GM23338 (cell line): ENCODE measurements at regions not wholly inside any gene's neighbourhood (a gene's known extent, or its start where the extent isn't known, plus 50 kb on each side); places are given as distances from the start of the nearest gene placed in this dataset.

Source experiments
- ATAC-seq: fragments of 200-7000 bp; cut with Tn5 transposase; 3 replicates; pipeline ENCODE4 v1.9.1; 2020
- DNase-seq: peaks from one replicate; pipeline ENCODE4 v3.0.0-alpha.2; 2015; ENCODE audit warnings: low spot score
- H2AFZ ChIP-seq: fragments of 200-600 bp; sonication (generic); 2 replicates; pipeline ENCODE4 v1.8.0; 2016; ENCODE audit warnings: antibody characterized with exemption, mild to moderate bottlenecking, moderate library complexity
- H3F3A ChIP-seq: fragments of 200-600 bp; sonication (generic); replicated peaks from 2 replicates; pipeline ENCODE4 v1.8.0; 2017; ENCODE audit warnings: antibody characterized with exemption, mixed run types, low read depth
- H3K27ac ChIP-seq: fragments of 200-600 bp; sonication (generic); 2 replicates; pipeline ENCODE4 v1.6.1; 2016; ENCODE audit warnings: low read depth
- H3K27me3 ChIP-seq: fragments of 200-600 bp; sonication (generic); 2 replicates; pipeline ENCODE4 v1.8.0; 2016; ENCODE audit warnings: mild to moderate bottlenecking, mixed run types, moderate library complexity; ENCODE audit not compliant: insufficient read depth
- H3K36me3 ChIP-seq: fragments of 200-600 bp; sonication (generic); 2 replicates; pipeline ENCODE4 v1.8.0; 2016; ENCODE audit warnings: mild to moderate bottlenecking; ENCODE audit not compliant: insufficient read depth
- H3K4me1 ChIP-seq: fragments of 200-600 bp; sonication (generic); 2 replicates; pipeline ENCODE4 v1.8.0; 2016; ENCODE audit warnings: mild to moderate bottlenecking, moderate library complexity; ENCODE audit not compliant: insufficient read depth
- H3K4me2 ChIP-seq: fragments of 200-600 bp; sonication (generic); 2 replicates; pipeline ENCODE4 v1.7.1; 2017; ENCODE audit warnings: mixed run types
- H3K4me3 ChIP-seq: fragments of 200-600 bp; sonication (generic); 2 replicates; pipeline ENCODE4 v1.6.1; 2016; ENCODE audit warnings: mixed run types
- H3K79me2 ChIP-seq: fragments of 200-600 bp; sonication (generic); replicated peaks from 2 replicates; pipeline ENCODE4 v1.8.0; 2017; ENCODE audit warnings: mild to moderate bottlenecking; ENCODE audit not compliant: insufficient read depth
- H3K9me2 ChIP-seq: fragments of 200-600 bp; sonication (generic); 2 replicates; pipeline ENCODE4 v1.8.0; 2017; ENCODE audit not compliant: insufficient read depth
- H4K20me1 ChIP-seq: fragments of 200-600 bp; sonication (generic); replicated peaks from 2 replicates; pipeline ENCODE4 v1.8.0; 2017; ENCODE audit warnings: mild to moderate bottlenecking; ENCODE audit not compliant: insufficient read depth
- H3K27ac Mint-ChIP-seq: 2 replicates; pipeline ENCODE4 v1.8.0; 2020; ENCODE audit warnings: inconsistent platforms, mild to moderate bottlenecking, moderate library complexity, mixed read lengths
- H3K27me3 Mint-ChIP-seq: 3 replicates; pipeline ENCODE4 v1.8.0; 2022; ENCODE audit warnings: low read depth, mild to moderate bottlenecking, moderate library complexity, mixed read lengths, inconsistent platforms; ENCODE audit not compliant: insufficient read depth, poor library complexity
- H3K36me3 Mint-ChIP-seq: 3 replicates; pipeline ENCODE4 v1.8.0; 2021; ENCODE audit warnings: low read depth, mild to moderate bottlenecking, inconsistent platforms, moderate library complexity, mixed read lengths
- H3K4me1 Mint-ChIP-seq: 3 replicates; pipeline ENCODE4 v1.8.0; 2020; ENCODE audit warnings: mild to moderate bottlenecking, inconsistent platforms, mixed read lengths
- H3K4me3 Mint-ChIP-seq: 3 replicates; pipeline ENCODE4 v1.8.0; 2021; ENCODE audit warnings: moderate library complexity, mild to moderate bottlenecking, inconsistent platforms, mixed read lengths
- H3K9me3 Mint-ChIP-seq: 3 replicates; pipeline ENCODE4 v1.8.0; 2020; ENCODE audit warnings: moderate library complexity, mild to moderate bottlenecking, inconsistent platforms, mixed read lengths
- CREB1 ChIP-seq: fragments of 250-450 bp; sonication (Bioruptor Pico); IDR thresholded peaks from 2 replicates; pipeline ENCODE4 v1.5.0; 2020; ENCODE audit warnings: low read depth, mild to moderate bottlenecking, moderate library complexity
- ETS1 ChIP-seq: IDR thresholded peaks from 2 replicates; pipeline ENCODE4 v1.6.1; 2016; ENCODE audit warnings: antibody characterized with exemption
- EZH2 ChIP-seq: fragments of 200-600 bp; sonication (generic); IDR thresholded peaks from one replicate; pipeline ENCODE4 v1.8.0; 2017; ENCODE audit warnings: antibody characterized with exemption, mild to moderate bottlenecking, low read depth; ENCODE audit not compliant: unreplicated experiment
- EZH2phosphoT487 ChIP-seq: fragments of 200-600 bp; sonication (generic); IDR thresholded peaks from one replicate; pipeline ENCODE4 v1.8.1; 2018; ENCODE audit warnings: antibody characterized with exemption; ENCODE audit not compliant: unreplicated experiment
- JUNB ChIP-seq: IDR thresholded peaks from one replicate; pipeline ENCODE4 v1.6.1; 2016; ENCODE audit warnings: antibody characterized with exemption; ENCODE audit not compliant: unreplicated experiment
- NANOG ChIP-seq: IDR thresholded peaks from 2 replicates; pipeline ENCODE4 v1.6.1; 2016; ENCODE audit warnings: antibody characterized with exemption, borderline replicate concordance
- POLR2AphosphoS5 ChIP-seq: IDR thresholded peaks from 2 replicates; pipeline ENCODE4 v1.6.1; 2016; ENCODE audit warnings: antibody characterized with exemption, low read depth
- REST ChIP-seq: IDR thresholded peaks from one replicate; pipeline ENCODE4 v1.6.1; 2018; ENCODE audit warnings: antibody characterized with exemption; ENCODE audit not compliant: unreplicated experiment
- STAT1 ChIP-seq: IDR thresholded peaks from one replicate; pipeline ENCODE4 v1.6.1; 2016; ENCODE audit warnings: antibody characterized with exemption; ENCODE audit not compliant: unreplicated experiment
- ZNF114 ChIP-seq: fragments of 250-450 bp; sonication (Bioruptor Pico); IDR thresholded peaks from 2 replicates; pipeline ENCODE4 v1.5.0; 2020; ENCODE audit warnings: mild to moderate bottlenecking, moderate library complexity
- ZNF331 ChIP-seq: fragments of 250-450 bp; sonication (Bioruptor Pico); IDR thresholded peaks from 2 replicates; pipeline ENCODE4 v1.5.0; 2020; ENCODE audit warnings: low read depth, mild to moderate bottlenecking, moderate library complexity
- ZNF462 ChIP-seq: fragments of 250-450 bp; sonication (Bioruptor Pico); IDR thresholded peaks from 2 replicates; pipeline ENCODE4 v1.5.0; 2020; ENCODE audit warnings: mild to moderate bottlenecking, moderate library complexity
- TF ChIP-seq, protein P1 (sequence below), 2 experiments: fragments of 200-600 bp in 1 of 2; sonication (generic) in 1 of 2; conservative IDR thresholded peaks; 2 replicates each; pipeline versions ENCODE4 v1.5.1 to v1.6.1; 2016 to 2017; ENCODE audit warnings: antibody characterized with exemption in 2 of 2, low read depth in 2 of 2, mild to moderate bottlenecking in 2 of 2, moderate library complexity in 1 of 2

DNA sequence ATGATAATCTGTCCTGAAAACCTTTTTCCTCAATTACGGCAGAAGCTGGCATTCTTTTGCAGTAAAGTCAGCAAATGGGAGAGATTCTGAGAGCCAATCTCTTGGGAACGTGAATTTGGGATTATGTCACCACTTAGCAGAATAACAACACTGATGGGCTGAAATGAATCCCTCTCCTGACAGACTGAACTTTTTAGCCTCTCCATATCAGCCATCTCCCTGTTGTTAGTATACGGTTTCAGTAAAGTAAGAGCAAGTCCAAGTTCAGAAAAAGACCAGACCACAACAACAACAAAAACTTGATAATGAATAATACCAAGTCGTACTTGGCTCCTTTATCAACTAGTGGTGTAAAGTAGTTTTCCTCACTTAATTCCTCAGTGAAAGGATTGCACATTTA lies 1048.8 kb downstream of the GATA3 start:
- no peaks in the 10 kb centered on the region for H3K36me3 ChIP-seq
- no peaks in the 10 kb centered on the region for H3K36me3 Mint-ChIP-seq
- H3K4me1 ChIP-seq: no peaks in the 10 kb centered on the region
- no peak overlapping the region for H3K4me3 ChIP-seq
- peaks cover 30% of the 10 kb centered on the region for H3K27me3 Mint-ChIP-seq
- no peak overlapping the region for H3K27ac Mint-ChIP-seq
- H2AFZ ChIP-seq: no peak overlapping the region
- peaks cover 99% of the 10 kb centered on the region for H3K27me3 ChIP-seq
- no peaks in the 10 kb centered on the region for H3K4me1 Mint-ChIP-seq
- no peaks in the 10 kb centered on the region for H3K9me3 Mint-ChIP-seq
- ATAC-seq (no peak), DNase-seq (no peak)
- no peaks in the 10 kb centered on the region for H3K79me2 ChIP-seq
- no peaks in the 10 kb centered on the region; the same call in 1 of the 2 replicates for H4K20me1 ChIP-seq
- no peaks in the 10 kb centered on the region for H3F3A ChIP-seq
- H3K27ac ChIP-seq: no peak overlapping the region
- H3K4me2 ChIP-seq: no peak overlapping the region
- TF ChIP-seq, protein P1, sequence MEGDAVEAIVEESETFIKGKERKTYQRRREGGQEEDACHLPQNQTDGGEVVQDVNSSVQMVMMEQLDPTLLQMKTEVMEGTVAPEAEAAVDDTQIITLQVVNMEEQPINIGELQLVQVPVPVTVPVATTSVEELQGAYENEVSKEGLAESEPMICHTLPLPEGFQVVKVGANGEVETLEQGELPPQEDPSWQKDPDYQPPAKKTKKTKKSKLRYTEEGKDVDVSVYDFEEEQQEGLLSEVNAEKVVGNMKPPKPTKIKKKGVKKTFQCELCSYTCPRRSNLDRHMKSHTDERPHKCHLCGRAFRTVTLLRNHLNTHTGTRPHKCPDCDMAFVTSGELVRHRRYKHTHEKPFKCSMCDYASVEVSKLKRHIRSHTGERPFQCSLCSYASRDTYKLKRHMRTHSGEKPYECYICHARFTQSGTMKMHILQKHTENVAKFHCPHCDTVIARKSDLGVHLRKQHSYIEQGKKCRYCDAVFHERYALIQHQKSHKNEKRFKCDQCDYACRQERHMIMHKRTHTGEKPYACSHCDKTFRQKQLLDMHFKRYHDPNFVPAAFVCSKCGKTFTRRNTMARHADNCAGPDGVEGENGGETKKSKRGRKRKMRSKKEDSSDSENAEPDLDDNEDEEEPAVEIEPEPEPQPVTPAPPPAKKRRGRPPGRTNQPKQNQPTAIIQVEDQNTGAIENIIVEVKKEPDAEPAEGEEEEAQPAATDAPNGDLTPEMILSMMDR (conservative IDR thresholded peaks at IDR 0.05; ENCODE audit: low read depth in 2 of 2): no peak
- TF ChIP-seq EZH2: no peak
- no peak for TF ChIP-seq EZH2phosphoT487
- no peak for TF ChIP-seq NANOG
- no peak for TF ChIP-seq STAT1
- TF ChIP-seq ZNF331 (CRISPR knock-in tag): no peak
- TF ChIP-seq ETS1: no peak
- TF ChIP-seq ZNF114 (CRISPR knock-in tag): no peak
- no peak for TF ChIP-seq JUNB
- TF ChIP-seq ZNF462 (CRISPR knock-in tag): no peak
- TF ChIP-seq POLR2AphosphoS5: no peak
- no peak for TF ChIP-seq CREB1 (CRISPR knock-in tag)
- TF ChIP-seq REST: no peak
- H3K4me3 Mint-ChIP-seq: no peak overlapping the region
- H3K9me2 ChIP-seq: no peaks in the 10 kb centered on the region
